ENCODE measurements at regions not wholly inside any gene's neighbourhood (a gene's known extent, or its start where the extent isn't known, plus 50 kb on each side); places are given as distances from the start of the nearest gene placed in this dataset.

- TF ChIP-seq CTCF (conservative IDR thresholded peaks at IDR 0.05) (no peak), EZH2 (IDR thresholded peaks at IDR 0.05; ENCODE audit: low read depth) (no peak)
Observed at GRCh38 chr2:121073320-121074210, 211.4 kb downstream of the TFCP2L1 start.
